OCI-LY3 (cell line): ENCODE measurements at regions not wholly inside any gene's neighbourhood (a gene's known extent, or its start where the extent isn't known, plus 50 kb on each side); places are given as distances from the start of the nearest gene placed in this dataset.

ENCODE experiments used
- CTCF ChIP-seq: fragments of 200-600, 300-600 bp; sonication (generic); IDR thresholded peaks from 2 replicates; pipeline ENCODE4 v1.5.1; 2014; ENCODE audit warnings: antibody characterized with exemption, low read length, low read depth
- EZH2phosphoT487 ChIP-seq: fragments of 200-600 bp; shearing (Covaris generic); IDR thresholded peaks from 2 replicates; pipeline ENCODE4 v1.6.1; 2018; ENCODE audit warnings: antibody characterized with exemption, mixed run types, low read depth

DNA sequence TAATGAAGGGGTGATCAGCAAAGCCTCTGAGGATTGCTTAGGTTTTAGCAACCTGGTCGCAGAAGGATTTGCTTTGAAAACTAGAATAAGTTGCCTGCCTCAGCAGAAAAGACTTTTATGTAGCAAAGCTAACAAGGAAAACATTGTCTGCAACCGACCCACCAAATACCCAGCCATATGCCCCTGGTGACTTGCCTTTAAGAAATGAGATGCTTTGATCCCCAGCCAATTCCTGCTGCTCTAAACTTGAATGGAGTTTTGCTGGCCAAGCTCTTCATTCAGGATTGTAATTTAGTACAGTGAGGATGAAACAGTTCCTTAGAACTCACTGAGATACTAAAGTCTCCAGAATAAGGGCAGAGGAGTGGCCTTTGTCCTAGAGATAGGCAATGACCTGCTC lies 139.8 kb upstream of the PROK2 start:
- TF ChIP-seq CTCF (no peak), EZH2phosphoT487 (no peak)
